GM19324 (cell line): ENCODE measurements at regions not wholly inside any gene's neighbourhood (a gene's known extent, or its start where the extent isn't known, plus 50 kb on each side); places are given as distances from the start of the nearest gene placed in this dataset.
"Not testable (repeated sequence)": the region's sequence is repeated elsewhere in the genome, so short reads cannot be mapped to it uniquely, and the experiment has no call there.

Experiments
- ATAC-seq: cut with Tn5 transposase; IDR thresholded peaks from one replicate; pipeline ENCODE4 v1.9.1; 2021; ENCODE audit warnings: mild to moderate bottlenecking, moderate library complexity; ENCODE audit not compliant: unreplicated experiment, low FRiP score

- no peak for ATAC-seq
Measured at GRCh38 chr16:59044616-59045015, 310.5 kb upstream of the GOT2 start.

GRCh38 chr16:59042301-59042700 is 308.2 kb upstream of the GOT2 start:
- ATAC-seq, result no peak

- no peak for ATAC-seq
Measured at GRCh38 chr16:59039066-59039720, 305.1 kb upstream of the GOT2 start.

GRCh38 chr16:59030923-59031485 is 296.9 kb upstream of the GOT2 start:
- no peak for ATAC-seq

DNA sequence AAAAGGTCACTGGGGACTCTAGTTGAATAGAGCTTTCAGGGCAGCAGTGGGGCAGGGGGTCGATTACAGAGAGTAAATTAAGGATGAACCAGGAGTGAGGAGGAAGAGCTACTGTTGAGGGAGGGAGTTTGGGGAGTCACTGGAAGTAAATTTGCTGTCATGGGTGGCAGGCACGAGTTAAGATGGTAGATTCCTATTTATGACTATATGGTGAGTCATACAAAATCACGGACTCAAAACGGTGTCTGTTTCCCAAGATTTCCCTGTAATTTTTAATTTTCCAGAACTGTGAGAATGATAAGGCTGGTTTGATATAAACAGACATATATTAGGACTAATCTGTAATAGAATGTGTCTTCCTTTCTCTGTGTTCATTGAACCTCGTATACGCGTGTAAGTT is 287.6 kb upstream of the GOT2 start:
- ATAC-seq, result no peak

DNA sequence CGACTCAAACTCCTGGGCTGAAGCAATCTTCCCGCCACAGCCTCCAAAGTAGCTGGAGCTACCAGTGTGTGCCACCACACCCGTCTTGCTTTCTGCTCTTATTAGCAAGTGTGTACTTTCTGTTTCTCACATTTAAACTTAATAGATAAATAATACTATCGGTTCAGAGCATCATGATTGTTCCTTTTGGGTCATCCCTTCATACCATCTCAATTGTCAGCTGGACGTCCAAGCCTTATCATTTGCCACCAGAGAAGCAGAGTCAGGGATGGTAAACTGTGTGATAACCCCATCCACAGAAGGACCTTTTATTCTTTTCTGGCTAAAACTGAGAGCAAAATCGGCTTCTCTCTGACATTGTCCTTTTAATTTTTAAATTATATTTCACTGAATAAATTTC is 279.8 kb upstream of the GOT2 start:
- ATAC-seq, result no peak

DNA sequence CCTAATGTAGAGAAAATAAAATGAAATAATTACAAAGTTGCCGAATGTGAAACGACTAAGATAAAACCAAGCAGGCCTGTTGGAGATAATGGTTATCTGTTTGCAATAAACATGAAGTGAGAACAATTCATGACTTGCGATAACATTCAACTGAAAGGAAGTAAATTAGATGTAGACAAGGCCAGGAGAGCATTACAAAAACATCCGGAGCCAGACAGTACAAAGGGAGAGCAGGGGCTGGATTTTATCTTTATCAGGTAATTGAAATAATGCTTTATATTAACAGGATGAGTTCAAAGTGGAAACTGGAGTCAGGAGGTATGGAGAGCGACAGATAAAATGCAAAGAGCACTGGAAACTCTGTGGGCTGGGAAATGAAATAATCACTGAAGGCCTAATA is 265.6 kb upstream of the GOT2 start:
- ATAC-seq, result no peak

GRCh38 chr16:58992755-58993154 is 258.6 kb upstream of the GOT2 start:
- not testable (repeated sequence) for ATAC-seq

DNA sequence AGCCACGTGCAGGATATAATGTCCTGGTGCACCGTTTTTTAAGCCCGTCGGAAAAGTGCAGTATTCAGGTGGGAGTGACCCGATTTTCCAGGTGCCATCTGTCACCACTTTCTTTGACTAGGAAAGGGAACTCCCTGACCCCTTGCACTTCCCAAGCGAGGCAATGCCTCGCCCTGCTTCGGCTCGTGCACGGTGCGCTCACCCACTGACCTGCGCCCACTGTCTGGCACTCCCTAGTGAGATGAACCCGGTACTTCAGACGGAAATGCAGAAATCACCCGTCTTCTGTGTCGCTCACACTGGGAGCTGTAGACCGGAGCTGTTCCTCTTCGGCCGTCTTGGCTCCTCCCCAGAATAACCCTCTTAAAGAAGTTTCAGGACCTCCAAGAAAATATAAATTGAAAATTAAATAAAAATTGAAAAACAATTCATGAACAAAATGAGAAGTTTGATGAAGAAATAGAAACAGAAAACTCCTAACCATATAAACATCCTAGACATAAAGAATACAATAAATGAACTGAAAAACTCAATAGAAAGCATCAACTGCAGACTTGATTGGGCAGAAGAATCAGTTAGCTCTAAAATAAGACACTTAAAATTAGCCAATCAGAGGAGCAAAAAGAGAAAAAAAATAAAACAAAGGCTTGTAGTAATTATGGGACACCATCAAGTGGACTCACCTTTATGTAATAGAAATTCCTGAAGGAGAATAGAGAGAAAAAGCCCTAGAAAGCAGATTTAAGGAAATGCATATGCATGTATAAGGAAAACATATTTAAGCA is 249.3 kb upstream of the GOT2 start:
- ATAC-seq, result not testable (repeated sequence)

DNA sequence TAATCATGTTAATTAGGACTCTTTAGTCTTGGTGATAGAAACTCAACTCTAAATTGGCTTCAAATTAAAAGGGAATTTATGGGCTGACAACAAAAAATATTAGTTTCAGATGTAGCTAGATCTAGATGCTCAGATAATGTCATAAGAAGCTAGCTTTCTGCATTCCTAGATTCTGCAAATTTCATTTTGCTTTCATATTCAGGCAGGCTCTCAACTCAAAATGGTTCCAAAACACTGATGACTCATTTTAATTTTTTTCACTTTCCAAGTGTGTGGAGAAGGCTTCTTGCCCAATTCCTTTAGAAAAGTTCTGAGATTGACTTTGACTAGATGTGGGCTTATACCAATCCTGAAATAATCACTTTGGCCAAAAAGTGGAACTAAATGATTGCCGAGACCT is 236.7 kb upstream of the GOT2 start:
- ATAC-seq, result peak; percentile 60

DNA sequence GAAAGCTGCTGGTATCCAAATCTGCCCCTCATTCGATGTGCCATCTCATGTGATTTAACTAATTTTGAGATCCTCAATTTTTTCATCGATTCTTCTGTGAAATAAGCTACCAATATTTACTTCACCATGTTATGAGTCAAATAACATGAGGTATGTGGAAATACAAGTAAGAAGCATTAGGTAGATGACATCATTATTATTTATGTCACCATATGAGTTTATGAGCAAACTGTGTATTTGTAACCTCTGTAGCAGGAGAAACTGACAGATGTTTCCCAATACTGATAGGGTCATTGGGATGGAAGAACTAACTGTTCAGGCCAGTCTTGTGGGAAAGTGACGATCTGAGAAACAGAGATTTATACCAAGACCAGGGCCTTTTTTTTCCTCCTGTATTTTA is 229.4 kb upstream of the GOT2 start:
- ATAC-seq, result no peak

- no peak for ATAC-seq
Measured at GRCh38 chr16:58962811-58963210, 228.7 kb upstream of the GOT2 start.

DNA sequence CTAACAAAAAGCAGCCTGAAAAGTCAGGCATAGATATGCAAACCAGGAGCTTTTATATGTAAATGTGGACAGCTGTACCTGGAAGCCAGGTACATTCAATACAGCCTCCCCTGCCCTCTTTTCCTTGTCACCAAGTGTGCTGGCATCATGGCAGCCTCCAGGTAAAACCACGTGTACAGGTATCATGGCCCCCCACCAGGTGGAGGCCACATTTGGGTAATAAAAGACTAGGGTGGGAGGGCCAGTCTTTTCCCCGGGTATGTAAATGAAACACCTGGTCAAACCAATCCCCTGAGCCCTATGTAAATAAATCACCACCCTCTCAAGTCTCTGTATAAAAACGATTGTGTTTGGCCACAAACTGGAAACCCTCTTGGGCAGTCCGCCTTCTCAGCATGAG is 226.4 kb upstream of the GOT2 start:
- no peak for ATAC-seq

GRCh38 chr16:58960034-58960433 is 225.9 kb upstream of the GOT2 start:
- ATAC-seq, result no peak

GRCh38 chr16:58958749-58959148 is 224.6 kb upstream of the GOT2 start:
- ATAC-seq, result no peak

DNA sequence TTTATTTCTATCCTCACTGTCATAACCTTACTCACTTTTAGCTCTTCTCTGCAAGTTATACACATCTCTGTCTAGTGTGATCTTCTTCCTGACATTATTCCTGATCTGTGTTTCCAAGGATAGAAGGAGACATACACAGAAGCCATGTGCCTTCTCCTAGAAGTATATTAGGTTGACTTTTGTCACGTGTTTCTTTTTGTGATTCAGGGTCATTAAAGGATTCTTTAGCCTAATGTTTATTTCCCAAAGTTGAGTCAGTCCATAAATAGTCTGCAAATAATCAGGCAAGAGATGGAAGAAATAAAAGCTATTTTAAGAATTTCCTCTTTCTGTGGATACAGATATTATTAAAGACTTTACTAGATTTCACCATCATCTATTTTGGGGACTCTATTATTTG is 214.1 kb upstream of the GOT2 start:
- no peak for ATAC-seq

GRCh38 chr16:58940609-58941008 is 206.5 kb upstream of the GOT2 start:
- ATAC-seq, result no peak

GRCh38 chr16:58938811-58939210 is 204.7 kb upstream of the GOT2 start:
- ATAC-seq, result no peak

DNA sequence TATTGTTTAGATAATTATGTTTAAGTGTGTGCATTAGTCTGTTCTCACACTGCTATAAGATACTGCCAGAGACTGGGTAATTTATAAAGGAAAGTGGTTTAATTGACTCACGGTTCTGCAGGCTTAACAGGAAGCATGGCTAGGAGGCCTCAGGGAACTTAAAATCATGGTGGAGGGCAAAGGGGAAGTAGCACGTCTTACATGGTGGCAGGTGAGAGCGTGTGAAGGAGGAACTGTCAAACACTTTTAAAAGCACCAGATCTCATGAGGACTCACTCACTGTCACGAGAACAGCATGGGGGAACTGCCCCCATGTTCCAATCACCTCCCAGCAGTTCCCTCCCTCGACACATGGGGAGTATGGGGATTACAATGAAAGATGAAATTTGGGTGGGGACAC is 203.5 kb upstream of the GOT2 start:
- no peak for ATAC-seq

- ATAC-seq, result no peak
Measured at GRCh38 chr16:58933186-58933585, 199.1 kb upstream of the GOT2 start.

DNA sequence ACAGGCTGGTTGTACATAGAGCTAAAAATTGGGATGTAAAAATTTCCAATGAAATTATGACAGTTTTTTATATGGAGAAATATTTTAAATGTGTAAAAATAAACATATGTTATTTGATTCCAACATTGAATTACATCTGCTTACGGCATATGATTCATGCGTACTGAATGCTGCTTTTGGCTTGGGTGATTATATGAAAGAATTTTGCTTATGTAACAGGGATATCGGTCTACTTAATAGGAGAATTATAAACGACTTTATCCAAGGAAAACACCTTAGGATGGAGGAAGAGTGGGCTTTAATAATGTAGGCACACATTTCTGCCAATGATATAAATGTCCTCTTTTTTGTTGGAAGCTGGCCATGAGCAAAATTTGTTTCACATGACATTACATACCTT is 197.3 kb upstream of the GOT2 start:
- no peak for ATAC-seq

GRCh38 chr16:58923094-58923493 is 189.0 kb upstream of the GOT2 start:
- no peak for ATAC-seq
